ENCODE measurements at regions not wholly inside any gene's neighbourhood (a gene's known extent, or its start where the extent isn't known, plus 50 kb on each side); places are given as distances from the start of the nearest gene placed in this dataset.
A peak's percentile ranks its signal among the peaks of the same experiment; 100 is the strongest.

DNA sequence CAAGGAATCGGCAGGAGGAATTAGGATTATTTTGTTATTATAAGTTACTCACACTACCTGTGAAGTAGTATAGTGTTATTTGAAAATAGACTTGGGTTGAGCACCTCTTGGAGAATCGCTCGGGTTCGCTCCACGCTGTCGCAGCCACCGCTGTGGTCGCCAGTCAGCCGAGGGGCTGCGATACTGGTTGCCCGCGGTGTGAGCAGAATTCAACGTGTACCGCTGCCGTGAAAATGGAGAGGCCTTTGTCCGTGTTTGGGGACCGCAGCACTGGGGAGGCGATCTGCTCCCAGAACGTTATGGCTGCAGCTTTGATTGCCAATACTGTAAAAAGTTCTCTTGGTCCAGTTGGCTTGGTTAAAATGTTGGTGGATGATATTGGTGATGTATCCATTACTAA is 117.2 kb downstream of the C7orf25 start:
- Mint-ChIP-seq H3K36me3 (ENCODE audit: low read depth, unreplicated experiment) (no peaks in the 10 kb centered on the region), H3K9me3 (ENCODE audit: unreplicated experiment) (peaks cover 2% of the 10 kb centered on the region), H3K4me1 (ENCODE audit: low read depth, unreplicated experiment) (no peaks in the 10 kb centered on the region), H3K4me3 (ENCODE audit: unreplicated experiment) (no peak overlapping the region), H3K27me3 (ENCODE audit: low read depth, unreplicated experiment) (no peaks in the 10 kb centered on the region), H3K27ac (ENCODE audit: unreplicated experiment) (no peak overlapping the region)
- Histone ChIP-seq H4K20me1 (ENCODE audit: insufficient read depth, low read length) (no peaks in the 10 kb centered on the region), H3K36me3 (ENCODE audit: insufficient read depth, low read length) (no peaks in the 10 kb centered on the region), H3K27me3 (ENCODE audit: insufficient read depth, low read length) (no peaks in the 10 kb centered on the region), H3K27ac (ENCODE audit: low read depth, low read length) (no peak overlapping the region), H3K4me3 (ENCODE audit: insufficient read depth, low read depth, low read length) (no peak overlapping the region), H3K9ac (ENCODE audit: low read length) (no peak overlapping the region), H3K4me2 (ENCODE audit: low read length) (no peak overlapping the region), H3K9me3 (ENCODE audit: insufficient read depth, low read depth, low read length) (no peaks in the 10 kb centered on the region), H3K4me1 (ENCODE audit: insufficient read depth, low read length) (no peaks in the 10 kb centered on the region), H2AFZ (ENCODE audit: low read depth, low read length) (no peak overlapping the region), H3K79me2 (ENCODE audit: insufficient read depth, low read length) (no peaks in the 10 kb centered on the region)
- FAIRE-seq (no peak), DNase-seq (ENCODE audit: low read depth) (no peak)
- TF ChIP-seq, protein P1, sequence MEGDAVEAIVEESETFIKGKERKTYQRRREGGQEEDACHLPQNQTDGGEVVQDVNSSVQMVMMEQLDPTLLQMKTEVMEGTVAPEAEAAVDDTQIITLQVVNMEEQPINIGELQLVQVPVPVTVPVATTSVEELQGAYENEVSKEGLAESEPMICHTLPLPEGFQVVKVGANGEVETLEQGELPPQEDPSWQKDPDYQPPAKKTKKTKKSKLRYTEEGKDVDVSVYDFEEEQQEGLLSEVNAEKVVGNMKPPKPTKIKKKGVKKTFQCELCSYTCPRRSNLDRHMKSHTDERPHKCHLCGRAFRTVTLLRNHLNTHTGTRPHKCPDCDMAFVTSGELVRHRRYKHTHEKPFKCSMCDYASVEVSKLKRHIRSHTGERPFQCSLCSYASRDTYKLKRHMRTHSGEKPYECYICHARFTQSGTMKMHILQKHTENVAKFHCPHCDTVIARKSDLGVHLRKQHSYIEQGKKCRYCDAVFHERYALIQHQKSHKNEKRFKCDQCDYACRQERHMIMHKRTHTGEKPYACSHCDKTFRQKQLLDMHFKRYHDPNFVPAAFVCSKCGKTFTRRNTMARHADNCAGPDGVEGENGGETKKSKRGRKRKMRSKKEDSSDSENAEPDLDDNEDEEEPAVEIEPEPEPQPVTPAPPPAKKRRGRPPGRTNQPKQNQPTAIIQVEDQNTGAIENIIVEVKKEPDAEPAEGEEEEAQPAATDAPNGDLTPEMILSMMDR (IDR thresholded peaks at IDR 0.05; ENCODE audit: insufficient read depth, low read depth, low read length), result no peak
- no peak for TF ChIP-seq EZH2 (IDR thresholded peaks at IDR 0.05; ENCODE audit: insufficient read depth, low read length)

DNA sequence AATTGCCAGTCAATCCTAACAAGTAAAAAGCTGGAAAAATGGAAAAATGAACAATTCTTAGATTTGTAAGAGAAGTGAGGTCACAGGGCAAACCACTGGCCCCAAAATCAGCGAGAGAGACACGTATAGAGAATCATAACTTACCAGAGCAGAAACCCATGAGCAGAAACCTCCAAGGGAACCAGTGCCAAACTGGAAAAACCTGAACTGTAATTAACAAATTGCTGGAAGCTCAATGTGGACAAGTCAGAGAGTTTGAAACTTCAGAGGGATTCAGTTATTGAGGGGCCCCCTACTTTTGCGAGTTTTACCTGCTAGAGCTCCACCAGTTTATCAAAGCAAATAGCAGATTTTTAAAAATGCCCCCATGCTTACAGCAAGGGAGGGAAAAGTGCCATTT is 119.0 kb downstream of the C7orf25 start:
- FAIRE-seq (no peak), DNase-seq (ENCODE audit: low read depth) (no peak)
- H3K9ac ChIP-seq (ENCODE audit: low read length), result no peak overlapping the region
- no peaks in the 10 kb centered on the region for H3K36me3 ChIP-seq (ENCODE audit: insufficient read depth, low read length)
- H3K4me3 Mint-ChIP-seq (ENCODE audit: unreplicated experiment), result no peak overlapping the region
- H3K9me3 ChIP-seq (ENCODE audit: insufficient read depth, low read depth, low read length), result no peaks in the 10 kb centered on the region
- H3K79me2 ChIP-seq (ENCODE audit: insufficient read depth, low read length), result no peaks in the 10 kb centered on the region
- no peaks in the 10 kb centered on the region for H3K4me1 Mint-ChIP-seq (ENCODE audit: low read depth, unreplicated experiment)
- TF ChIP-seq, protein P1 (IDR thresholded peaks at IDR 0.05; ENCODE audit: insufficient read depth, low read depth, low read length), result no peak
- TF ChIP-seq EZH2 (IDR thresholded peaks at IDR 0.05; ENCODE audit: insufficient read depth, low read length), result no peak
- H3K27me3 Mint-ChIP-seq (ENCODE audit: low read depth, unreplicated experiment), result no peaks in the 10 kb centered on the region
- H3K27ac Mint-ChIP-seq (ENCODE audit: unreplicated experiment), result no peak overlapping the region
- H3K9me3 Mint-ChIP-seq (ENCODE audit: unreplicated experiment), result no peaks in the 10 kb centered on the region
- H3K27ac ChIP-seq (ENCODE audit: low read depth, low read length), result no peak overlapping the region
- no peaks in the 10 kb centered on the region for H4K20me1 ChIP-seq (ENCODE audit: insufficient read depth, low read length)
- H3K4me3 ChIP-seq (ENCODE audit: insufficient read depth, low read depth, low read length), result no peak overlapping the region
- no peaks in the 10 kb centered on the region for H3K36me3 Mint-ChIP-seq (ENCODE audit: low read depth, unreplicated experiment)
- H3K4me2 ChIP-seq (ENCODE audit: low read length), result no peak overlapping the region
- H2AFZ ChIP-seq (ENCODE audit: low read depth, low read length), result no peak overlapping the region
- H3K27me3 ChIP-seq (ENCODE audit: insufficient read depth, low read length), result no peaks in the 10 kb centered on the region
- H3K4me1 ChIP-seq (ENCODE audit: insufficient read depth, low read length), result no peaks in the 10 kb centered on the region

DNA sequence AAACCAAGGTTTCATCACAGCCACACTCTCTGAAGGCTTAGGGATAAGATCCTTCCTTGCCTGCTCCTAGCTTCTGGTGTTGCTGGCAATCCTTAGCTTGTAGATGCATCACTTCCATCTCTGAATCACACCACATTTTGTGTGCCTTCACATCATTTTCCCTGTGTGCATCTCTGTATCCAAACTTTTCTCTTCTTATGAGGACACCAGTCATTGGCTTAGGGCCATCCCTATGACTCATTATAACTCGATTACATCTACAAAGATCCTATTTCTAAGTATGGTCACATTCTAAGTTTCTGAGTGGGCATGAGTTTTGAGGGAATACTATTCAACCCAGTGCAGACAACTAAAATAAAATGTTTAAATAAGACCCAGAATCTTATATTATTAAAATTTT is 121.7 kb downstream of the C7orf25 start:
- no peak for FAIRE-seq

More for the DNA sequence above, 121.7 kb downstream of the C7orf25 start:
- H3K27ac Mint-ChIP-seq (ENCODE audit: unreplicated experiment), result no peak overlapping the region
- no peaks in the 10 kb centered on the region for H3K36me3 ChIP-seq (ENCODE audit: insufficient read depth, low read length)
- no peak overlapping the region for H3K4me3 ChIP-seq (ENCODE audit: insufficient read depth, low read depth, low read length)
- TF ChIP-seq, protein P1 (IDR thresholded peaks at IDR 0.05; ENCODE audit: insufficient read depth, low read depth, low read length), result no peak
- TF ChIP-seq EZH2 (IDR thresholded peaks at IDR 0.05; ENCODE audit: insufficient read depth, low read length), result no peak
- H3K9me3 ChIP-seq (ENCODE audit: insufficient read depth, low read depth, low read length), result no peaks in the 10 kb centered on the region
- DNase-seq (ENCODE audit: low read depth), result peak; percentile 2
- no peaks in the 10 kb centered on the region for H3K4me1 ChIP-seq (ENCODE audit: insufficient read depth, low read length)
- no peak overlapping the region for H3K27ac ChIP-seq (ENCODE audit: low read depth, low read length)
- peaks cover 3% of the 10 kb centered on the region for H3K9me3 Mint-ChIP-seq (ENCODE audit: unreplicated experiment)
- H3K9ac ChIP-seq (ENCODE audit: low read length), result no peak overlapping the region
- H3K27me3 Mint-ChIP-seq (ENCODE audit: low read depth, unreplicated experiment), result no peaks in the 10 kb centered on the region
- H3K79me2 ChIP-seq (ENCODE audit: insufficient read depth, low read length), result no peaks in the 10 kb centered on the region
- H3K36me3 Mint-ChIP-seq (ENCODE audit: low read depth, unreplicated experiment), result no peaks in the 10 kb centered on the region
- no peaks in the 10 kb centered on the region for H3K27me3 ChIP-seq (ENCODE audit: insufficient read depth, low read length)
- H3K4me1 Mint-ChIP-seq (ENCODE audit: low read depth, unreplicated experiment), result no peaks in the 10 kb centered on the region
- no peak overlapping the region for H3K4me2 ChIP-seq (ENCODE audit: low read length)
- H2AFZ ChIP-seq (ENCODE audit: low read depth, low read length), result no peak overlapping the region
- H3K4me3 Mint-ChIP-seq (ENCODE audit: unreplicated experiment), result no peak overlapping the region
- no peaks in the 10 kb centered on the region for H4K20me1 ChIP-seq (ENCODE audit: insufficient read depth, low read length)

Measured in astrocyte (in vitro differentiated cells and primary cell).